ENCODE measurements at regions not wholly inside any gene's neighbourhood (a gene's known extent, or its start where the extent isn't known, plus 50 kb on each side); places are given as distances from the start of the nearest gene placed in this dataset.

GRCh38 chr3:59698091-59698490, 648.3 kb upstream of the CFAP20DC start:
- FAIRE-seq (no peak), DNase-seq (ENCODE audit: low spot score) (no peak)

- no peak for DNase-seq (ENCODE audit: low spot score)
- FAIRE-seq: no peak
These were observed 647.0 kb upstream of the CFAP20DC start for GRCh38 chr3:59696783-59697182.

- DNase-seq (ENCODE audit: low spot score): no peak
- FAIRE-seq: no peak
These were observed 646.0 kb upstream of the CFAP20DC start for GRCh38 chr3:59695860-59696259.

GRCh38 chr3:59692117-59692516, 642.3 kb upstream of the CFAP20DC start:
- DNase-seq (ENCODE audit: low spot score): no peak
- FAIRE-seq: no peak

- DNase-seq (ENCODE audit: low spot score): no peak
- FAIRE-seq: no peak
These were observed 641.1 kb upstream of the CFAP20DC start for GRCh38 chr3:59690886-59691285.

GRCh38 chr3:59688636-59689035, 638.8 kb upstream of the CFAP20DC start:
- FAIRE-seq: no peak

GRCh38 chr3:59685432-59685831, 635.6 kb upstream of the CFAP20DC start:
- FAIRE-seq (no peak), DNase-seq (ENCODE audit: low spot score) (no peak)

More at GRCh38 chr3:59688636-59689035, 638.8 kb upstream of the CFAP20DC start:
- no peak for DNase-seq (ENCODE audit: low spot score)

GRCh38 chr3:59684766-59685165, 634.9 kb upstream of the CFAP20DC start:
- DNase-seq (ENCODE audit: low spot score): no peak
- FAIRE-seq: no peak

- FAIRE-seq (no peak), DNase-seq (ENCODE audit: low spot score) (no peak)
These were observed 631.1 kb upstream of the CFAP20DC start for GRCh38 chr3:59680919-59681318.

- no peak for FAIRE-seq
- DNase-seq (ENCODE audit: low spot score): no peak
These were observed 628.2 kb upstream of the CFAP20DC start for GRCh38 chr3:59677747-59678702.

GRCh38 chr3:59675495-59675894, 625.7 kb upstream of the CFAP20DC start:
- DNase-seq (ENCODE audit: low spot score) (no peak), FAIRE-seq (no peak)

GRCh38 chr3:59663076-59663850, 613.4 kb upstream of the CFAP20DC start:
- FAIRE-seq: no peak
- DNase-seq (ENCODE audit: low spot score): no peak

GRCh38 chr3:59660852-59661625, 611.2 kb upstream of the CFAP20DC start:
- DNase-seq (ENCODE audit: low spot score): no peak
- FAIRE-seq: no peak

- FAIRE-seq (no peak), DNase-seq (ENCODE audit: low spot score) (no peak)
These were observed 610.6 kb upstream of the CFAP20DC start for GRCh38 chr3:59660376-59660775.

- FAIRE-seq: no peak
- DNase-seq (ENCODE audit: low spot score): no peak
These were observed 609.9 kb upstream of the CFAP20DC start for GRCh38 chr3:59659755-59660154.

- DNase-seq (ENCODE audit: low spot score): no peak
- no peak for FAIRE-seq
These were observed 609.0 kb upstream of the CFAP20DC start for GRCh38 chr3:59658866-59659265.

- FAIRE-seq: no peak
- no peak for DNase-seq (ENCODE audit: low spot score)
These were observed 608.4 kb upstream of the CFAP20DC start for GRCh38 chr3:59658274-59658673.

GRCh38 chr3:59655418-59656015, 605.7 kb upstream of the CFAP20DC start:
- DNase-seq (ENCODE audit: low spot score) (no peak), FAIRE-seq (no peak)

GRCh38 chr3:59654480-59655417, 604.9 kb upstream of the CFAP20DC start:
- DNase-seq (ENCODE audit: low spot score) (no peak), FAIRE-seq (no peak)

- DNase-seq (ENCODE audit: low spot score) (no peak), FAIRE-seq (no peak)
These were observed 604.3 kb upstream of the CFAP20DC start for GRCh38 chr3:59654123-59654479.

Measured in urothelium cell line (cell line).